COR-L47 (cell line): ENCODE measurements at regions not wholly inside any gene's neighbourhood (a gene's known extent, or its start where the extent isn't known, plus 50 kb on each side); places are given as distances from the start of the nearest gene placed in this dataset.
"Not testable (repeated sequence)": the region's sequence is repeated elsewhere in the genome, so short reads cannot be mapped to it uniquely, and the experiment has no call there.

Source experiments
- DNase-seq: peaks from one replicate; lab custom pipeline; 2025; lab: John Stamatoyannopoulos, UW

DNA sequence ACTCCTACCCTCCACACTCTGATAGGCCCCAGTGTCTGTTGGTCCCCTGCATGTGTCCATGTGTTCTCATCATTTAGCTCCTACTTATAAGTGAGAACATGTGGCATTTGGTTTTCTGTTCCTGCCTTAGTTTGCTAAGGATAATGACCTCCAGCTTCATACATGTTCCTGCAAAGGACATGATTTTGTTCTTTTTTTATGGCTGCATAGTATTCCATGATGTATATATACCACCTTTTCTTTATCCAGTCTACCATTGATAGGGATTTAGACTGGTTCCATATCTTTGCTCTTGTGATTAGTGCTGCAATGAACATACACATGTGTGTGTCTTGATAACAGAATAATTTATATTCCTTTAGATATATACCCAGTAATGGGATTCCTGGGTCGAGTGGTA lies 67.9 kb downstream of the MSX2 start:
- DNase-seq = not testable (repeated sequence)

DNA sequence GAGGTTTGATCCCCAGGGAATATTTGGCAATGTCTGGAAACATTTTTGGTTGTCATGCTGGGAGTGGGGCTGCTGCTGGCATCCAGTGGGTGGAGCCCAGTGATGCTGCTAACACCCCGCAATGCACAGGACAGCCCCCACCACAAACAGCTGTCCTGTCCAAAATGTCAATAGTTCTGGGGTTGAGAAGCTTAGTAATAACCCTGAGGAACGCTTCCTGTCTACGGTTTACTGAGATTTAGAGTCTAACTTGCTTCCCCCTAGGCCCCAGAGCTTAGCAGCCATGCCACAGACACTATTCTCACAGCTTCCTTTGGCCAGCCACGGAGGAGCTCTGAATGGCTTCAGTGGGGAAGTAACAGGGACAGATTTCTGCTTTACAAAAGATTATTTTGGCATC lies 66.5 kb downstream of the MSX2 start:
- DNase-seq = no peak

DNA sequence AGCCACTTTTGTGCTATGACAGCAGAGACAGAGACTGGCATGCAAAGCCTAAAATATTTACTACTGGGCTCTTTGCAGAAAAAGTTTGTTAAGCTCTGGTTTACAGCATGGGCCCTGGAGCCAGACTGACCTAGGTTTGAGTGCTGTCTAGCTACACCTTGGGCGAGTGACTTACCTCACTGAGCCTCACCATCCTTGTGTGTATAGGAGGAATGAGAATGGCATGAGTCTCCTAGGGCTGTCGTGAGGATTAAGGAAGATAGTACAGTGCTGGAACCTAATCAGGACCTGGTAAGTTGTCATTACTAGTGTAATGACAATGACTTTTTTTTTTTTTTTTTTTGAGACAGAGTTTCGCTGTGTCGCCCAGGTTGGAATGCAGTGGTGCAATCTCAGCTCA lies 65.2 kb downstream of the MSX2 start:
- DNase-seq = no peak

DNA sequence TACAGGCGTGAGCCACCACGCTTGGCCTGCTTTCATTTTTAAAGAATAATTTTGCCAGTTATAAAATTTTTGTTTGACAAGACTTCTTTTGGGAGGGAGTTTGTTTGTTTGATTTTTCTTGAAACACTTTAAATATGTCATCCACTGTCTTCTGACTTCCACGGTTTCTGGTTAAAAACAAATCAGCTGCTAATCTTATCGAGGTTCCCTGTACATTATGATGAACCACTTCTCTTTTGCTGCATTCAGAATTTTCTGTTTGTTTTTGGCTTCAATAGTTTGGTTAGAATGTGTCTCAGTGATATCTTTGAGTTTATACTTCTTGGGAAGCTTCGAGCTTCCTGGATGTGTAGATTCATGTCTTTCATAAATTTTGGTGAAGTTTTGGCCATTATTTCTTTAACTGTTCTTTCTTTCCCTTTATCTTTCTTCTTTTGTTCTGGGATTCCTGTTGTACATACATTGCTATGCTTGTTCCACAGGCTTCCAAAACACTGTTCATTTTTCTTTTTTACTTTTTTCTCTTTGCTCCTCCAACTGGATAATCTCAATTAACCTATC lies 60.8 kb downstream of the MSX2 start:
- no peak for DNase-seq
